Mucosa of descending colon (tissue), 3 donors: ENCODE measurements at regions not wholly inside any gene's neighbourhood (a gene's known extent, or its start where the extent isn't known, plus 50 kb on each side); places are given as distances from the start of the nearest gene placed in this dataset.

Source experiments
- ATAC-seq: fragments of 200-7000 bp; cut with Tn5 transposase; one replicate; pipeline ENCODE4 v1.9.1; 2020; ENCODE audit warnings: mild to moderate bottlenecking, moderate library complexity
- DNase-seq, 3 donors: peaks; one replicate each; pipeline ENCODE4 v3.0.0-alpha.2; 2020
- H3K36me3 ChIP-seq: fragments of 200-600 bp; one replicate; pipeline ENCODE4 v1.8.0; 2021; ENCODE audit warnings: low read depth, mild to moderate bottlenecking
- H3K4me1 ChIP-seq: fragments of 200-600 bp; one replicate; pipeline ENCODE4 v1.8.0; 2021; ENCODE audit warnings: low read depth, mild to moderate bottlenecking
- H3K4me3 ChIP-seq: fragments of 200-600 bp; one replicate; pipeline ENCODE4 v1.8.0; 2021; ENCODE audit warnings: mild to moderate bottlenecking
- H3K9me3 ChIP-seq: fragments of 200-600 bp; one replicate; pipeline ENCODE4 v1.8.0; 2021; ENCODE audit warnings: mild to moderate bottlenecking
- intact Hi-C, 2 donors: fragments of 100-400 bp; cut with DNase I in 1 of 2; cut with micrococcal nuclease in 1 of 2; formaldehyde crosslinking; loops; one replicate each; pipeline versions ENCODE4 v1.11.0 to v1.11.1; 2022; cut with DNase I, micrococcal nuclease
- TF ChIP-seq, protein P1 (sequence below): fragments of 200-600 bp; IDR thresholded peaks from one replicate; pipeline ENCODE4 v1.8.0; 2022; ENCODE audit warnings: antibody characterized with exemption, mild to moderate bottlenecking
- donor health status: DM: no; HTN: no; CAD: no; lungs with moderate emphysema.
- donor health status: DM: no; HTN: no; CAD: no.
- donor health status: DM: no; HTN: yes; CAD: no.

DNA sequence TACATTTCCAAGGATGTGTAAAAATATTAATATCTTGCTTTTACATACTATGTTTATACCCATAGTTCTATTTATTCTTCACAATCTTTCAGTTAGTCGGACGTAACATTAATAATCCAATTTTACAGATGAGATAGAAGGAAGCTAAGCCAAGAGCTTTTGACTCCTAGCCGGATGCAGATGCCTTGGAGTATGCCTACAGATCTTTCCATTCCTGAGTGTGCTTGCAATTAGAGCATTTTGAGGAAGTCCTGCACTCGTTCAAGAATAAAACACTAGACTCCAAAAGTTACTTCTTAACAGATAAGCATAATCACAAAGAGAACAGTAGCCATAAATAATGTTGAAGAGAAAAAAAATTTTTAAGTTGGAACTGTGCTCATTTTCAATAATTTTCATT lies 337.6 kb upstream of the CLEC14A start:
- DNase-seq: no peak
- TF ChIP-seq, protein P1, sequence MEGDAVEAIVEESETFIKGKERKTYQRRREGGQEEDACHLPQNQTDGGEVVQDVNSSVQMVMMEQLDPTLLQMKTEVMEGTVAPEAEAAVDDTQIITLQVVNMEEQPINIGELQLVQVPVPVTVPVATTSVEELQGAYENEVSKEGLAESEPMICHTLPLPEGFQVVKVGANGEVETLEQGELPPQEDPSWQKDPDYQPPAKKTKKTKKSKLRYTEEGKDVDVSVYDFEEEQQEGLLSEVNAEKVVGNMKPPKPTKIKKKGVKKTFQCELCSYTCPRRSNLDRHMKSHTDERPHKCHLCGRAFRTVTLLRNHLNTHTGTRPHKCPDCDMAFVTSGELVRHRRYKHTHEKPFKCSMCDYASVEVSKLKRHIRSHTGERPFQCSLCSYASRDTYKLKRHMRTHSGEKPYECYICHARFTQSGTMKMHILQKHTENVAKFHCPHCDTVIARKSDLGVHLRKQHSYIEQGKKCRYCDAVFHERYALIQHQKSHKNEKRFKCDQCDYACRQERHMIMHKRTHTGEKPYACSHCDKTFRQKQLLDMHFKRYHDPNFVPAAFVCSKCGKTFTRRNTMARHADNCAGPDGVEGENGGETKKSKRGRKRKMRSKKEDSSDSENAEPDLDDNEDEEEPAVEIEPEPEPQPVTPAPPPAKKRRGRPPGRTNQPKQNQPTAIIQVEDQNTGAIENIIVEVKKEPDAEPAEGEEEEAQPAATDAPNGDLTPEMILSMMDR: no peak

DNA sequence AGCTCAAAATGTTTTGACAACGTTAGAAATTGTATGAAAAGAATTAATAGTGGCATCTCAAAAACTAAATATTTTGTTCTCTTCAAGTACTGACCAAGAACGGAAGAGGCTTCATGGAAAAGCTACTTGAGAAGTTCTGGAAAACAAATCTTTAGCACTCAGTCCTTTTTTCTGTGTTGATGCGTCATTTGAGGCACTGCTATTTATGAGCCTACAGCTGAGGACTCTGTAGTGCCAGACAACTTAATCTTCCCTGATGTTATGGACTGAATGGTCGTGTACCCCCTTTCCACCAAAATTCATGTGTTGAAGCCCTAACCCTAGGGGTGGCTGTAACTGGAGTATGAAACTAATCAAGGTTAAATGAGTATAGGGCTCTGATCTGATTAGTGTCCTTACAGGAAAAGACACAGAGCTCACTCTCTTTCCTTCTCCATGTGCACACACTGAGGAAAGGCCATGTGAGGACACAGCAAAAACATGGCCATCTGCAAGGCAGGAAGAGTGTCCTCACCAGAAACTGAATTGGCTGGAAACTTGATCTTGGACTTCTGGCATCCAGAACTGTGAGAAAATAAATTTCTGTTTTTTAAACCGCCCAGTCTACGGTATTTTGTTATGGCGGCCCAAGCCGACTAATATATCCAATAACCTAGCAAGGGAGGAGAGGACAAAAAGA lies 337.0 kb upstream of the CLEC14A start:
- DNase-seq: peak in 1 of 3 donors; percentile 6
- Histone ChIP-seq H3K4me3 (no peak overlapping the region), H3K4me1 (no peaks in the 10 kb centered on the region), H3K9me3 (no peaks in the 10 kb centered on the region), H3K36me3 (no peaks in the 10 kb centered on the region)
- no peak for ATAC-seq
- intact Hi-C loops: no loop called here
- TF ChIP-seq, protein P1: no peak

More for the DNA sequence above, 337.6 kb upstream of the CLEC14A start:
- ATAC-seq: no peak
- H3K36me3 ChIP-seq: no peaks in the 10 kb centered on the region
- no peak overlapping the region for H3K4me3 ChIP-seq
- intact Hi-C loops: no loop called here
- H3K4me1 ChIP-seq: no peaks in the 10 kb centered on the region
- H3K9me3 ChIP-seq: no peaks in the 10 kb centered on the region

GRCh38 chr14:38589747-38590350 lies 334.0 kb upstream of the CLEC14A start:
- H3K36me3 ChIP-seq: no peaks in the 10 kb centered on the region
- intact Hi-C loops: no loop called here
- peak; percentile 17 for ATAC-seq

GRCh38 chr14:38583471-38583870 lies 327.6 kb upstream of the CLEC14A start:
- Histone ChIP-seq H3K36me3 (no peaks in the 10 kb centered on the region), H3K4me1 (no peaks in the 10 kb centered on the region), H3K4me3 (no peak overlapping the region), H3K9me3 (no peaks in the 10 kb centered on the region)
- ATAC-seq: no peak
- TF ChIP-seq, protein P1: no peak
- DNase-seq: no peak
- intact Hi-C loops: no loop called here

More at GRCh38 chr14:38589747-38590350, 334.0 kb upstream of the CLEC14A start:
- Histone ChIP-seq H3K4me1 (no peaks in the 10 kb centered on the region), H3K9me3 (no peaks in the 10 kb centered on the region), H3K4me3 (no peak overlapping the region)
- DNase-seq: no peak
- TF ChIP-seq, protein P1: no peak

- H3K36me3 ChIP-seq: no peaks in the 10 kb centered on the region
- H3K4me3 ChIP-seq: no peak overlapping the region
- no peaks in the 10 kb centered on the region for H3K4me1 ChIP-seq
- peak in 1 of 3 donors; percentile 2 for DNase-seq
- TF ChIP-seq, protein P1: no peak
- peak; percentile 61 for ATAC-seq
- no peaks in the 10 kb centered on the region for H3K9me3 ChIP-seq
- intact Hi-C loops: no loop called here
Observed at GRCh38 chr14:38578278-38578681, 322.4 kb upstream of the CLEC14A start.
